ENCODE measurements at regions not wholly inside any gene's neighbourhood (a gene's known extent, or its start where the extent isn't known, plus 50 kb on each side); places are given as distances from the start of the nearest gene placed in this dataset.
A peak's percentile ranks its signal among the peaks of the same experiment; 100 is the strongest.

DNA sequence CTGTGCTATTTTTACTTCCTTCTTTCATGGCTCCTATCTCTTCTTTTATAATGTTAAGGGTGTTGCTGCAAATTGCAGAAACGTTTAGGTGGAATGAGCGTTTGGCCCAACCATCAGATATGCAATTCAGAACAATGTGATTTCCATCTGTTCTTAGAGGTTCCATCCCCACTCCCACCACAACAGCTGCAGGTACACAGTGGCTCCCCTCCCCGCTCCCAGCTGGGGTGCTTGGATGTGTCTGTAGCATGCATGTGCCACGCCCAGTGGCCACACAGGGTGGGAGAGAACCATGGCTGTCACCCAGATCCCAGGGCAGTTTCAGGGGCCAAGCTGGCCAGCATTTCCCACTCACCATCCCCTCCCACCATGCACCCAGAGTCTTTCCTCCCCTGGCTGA lies 62.2 kb downstream of the ACTL7B start:
- no peaks in the 10 kb centered on the region for H3K27me3 ChIP-seq
- intact Hi-C loops (cut with DNase I), result no loop called here
- no peaks in the 10 kb centered on the region for H3K36me3 ChIP-seq (replicated peaks in 1 of 2)
- no peak for TF ChIP-seq POLR2A (IDR thresholded peaks at IDR 0.05)
- TF ChIP-seq, protein P1, sequence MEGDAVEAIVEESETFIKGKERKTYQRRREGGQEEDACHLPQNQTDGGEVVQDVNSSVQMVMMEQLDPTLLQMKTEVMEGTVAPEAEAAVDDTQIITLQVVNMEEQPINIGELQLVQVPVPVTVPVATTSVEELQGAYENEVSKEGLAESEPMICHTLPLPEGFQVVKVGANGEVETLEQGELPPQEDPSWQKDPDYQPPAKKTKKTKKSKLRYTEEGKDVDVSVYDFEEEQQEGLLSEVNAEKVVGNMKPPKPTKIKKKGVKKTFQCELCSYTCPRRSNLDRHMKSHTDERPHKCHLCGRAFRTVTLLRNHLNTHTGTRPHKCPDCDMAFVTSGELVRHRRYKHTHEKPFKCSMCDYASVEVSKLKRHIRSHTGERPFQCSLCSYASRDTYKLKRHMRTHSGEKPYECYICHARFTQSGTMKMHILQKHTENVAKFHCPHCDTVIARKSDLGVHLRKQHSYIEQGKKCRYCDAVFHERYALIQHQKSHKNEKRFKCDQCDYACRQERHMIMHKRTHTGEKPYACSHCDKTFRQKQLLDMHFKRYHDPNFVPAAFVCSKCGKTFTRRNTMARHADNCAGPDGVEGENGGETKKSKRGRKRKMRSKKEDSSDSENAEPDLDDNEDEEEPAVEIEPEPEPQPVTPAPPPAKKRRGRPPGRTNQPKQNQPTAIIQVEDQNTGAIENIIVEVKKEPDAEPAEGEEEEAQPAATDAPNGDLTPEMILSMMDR (IDR thresholded peaks at IDR 0.05), result no peak
- no peak for DNase-seq
- peaks cover 0 to 3% (median 0%) of the 10 kb centered on the region in 3 donors for H3K9me3 ChIP-seq (replicated peaks in 1 of 3)
- 86 to 98% (median 91%) methylated on average over 3 to 4 of the region's 4 CpGs for WGBS, 4 donors
- H3K27ac ChIP-seq, result no peak overlapping the region
- no peak overlapping the region for H3K4me3 ChIP-seq
- no peaks in the 10 kb centered on the region for H3K4me1 ChIP-seq (replicated peaks in 1 of 2)

DNA sequence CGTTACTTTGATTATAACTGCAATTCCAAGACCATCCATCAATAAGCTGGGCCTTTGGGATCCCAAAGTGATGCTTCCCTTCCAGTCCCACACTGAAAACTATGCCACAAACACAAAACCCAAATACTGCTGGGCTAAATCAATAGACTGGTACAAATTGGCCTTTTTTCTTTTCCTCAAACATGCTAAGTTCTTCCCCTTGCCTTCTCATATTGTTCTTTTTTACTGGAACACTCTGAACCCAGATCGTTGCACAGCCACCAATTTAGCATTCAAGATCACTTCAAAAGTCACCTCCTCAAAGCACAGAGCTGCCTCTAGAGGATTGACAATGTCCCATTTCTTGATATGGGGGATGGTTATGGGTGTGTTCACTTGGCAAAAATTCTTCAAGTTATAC lies 66.0 kb downstream of the ACTL7B start:
- Histone ChIP-seq H3K36me3 (replicated peaks in 1 of 2) (no peaks in the 10 kb centered on the region), H3K27ac (no peak overlapping the region), H3K4me1 (replicated peaks in 1 of 2) (peaks cover 0 to 8% of the 10 kb centered on the region in 2 donors), H3K9me3 (replicated peaks in 1 of 3) (peaks cover 0 to 3% (median 0%) of the 10 kb centered on the region in 3 donors), H3K27me3 (no peaks in the 10 kb centered on the region), H3K4me3 (no peak overlapping the region)
- no peak for DNase-seq
- intact Hi-C loops (cut with DNase I), result no loop called here
- TF ChIP-seq, protein P1 (IDR thresholded peaks at IDR 0.05), result no peak
- TF ChIP-seq POLR2A (IDR thresholded peaks at IDR 0.05), result no peak
- WGBS, 4 donors, result 60 to 90% (median 75%) methylated on average over 2 of the region's 2 CpGs

DNA sequence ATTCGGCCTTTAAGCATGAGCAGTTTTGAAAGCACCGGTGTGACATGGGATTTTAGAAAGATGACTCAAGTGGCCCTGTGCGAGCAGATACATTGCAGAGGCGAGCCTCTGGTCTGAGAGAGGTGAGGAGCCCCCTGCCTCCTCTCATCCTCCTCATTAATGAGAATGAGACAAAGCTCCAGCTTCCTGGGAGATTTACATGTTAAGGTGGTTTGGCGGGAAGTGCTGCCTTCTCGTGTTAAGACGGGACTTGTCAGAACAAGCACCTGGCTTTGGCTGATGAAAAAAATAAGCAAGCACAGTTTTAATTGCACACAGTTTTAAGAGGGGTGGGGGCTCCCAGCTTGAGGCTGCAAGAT lies 68.1 kb downstream of the ACTL7B start:
- H3K4me1 ChIP-seq (replicated peaks in 1 of 2), result peaks cover 0 to 8% of the 10 kb centered on the region in 2 donors
- H3K4me3 ChIP-seq, result no peak overlapping the region
- intact Hi-C loops (cut with DNase I), result no loop called here
- no peaks in the 10 kb centered on the region for H3K36me3 ChIP-seq (replicated peaks in 1 of 2)
- WGBS, 4 donors, result 83 to 94% (median 86%) methylated on average over 7 of the region's 7 CpGs
- H3K9me3 ChIP-seq (replicated peaks in 1 of 3), result peaks cover 0 to 1% (median 0%) of the 10 kb centered on the region in 3 donors
- H3K27ac ChIP-seq, result no peak overlapping the region
- no peak for TF ChIP-seq POLR2A (IDR thresholded peaks at IDR 0.05)
- TF ChIP-seq, protein P1 (IDR thresholded peaks at IDR 0.05), result no peak
- no peaks in the 10 kb centered on the region for H3K27me3 ChIP-seq
- DNase-seq, result no peak

DNA sequence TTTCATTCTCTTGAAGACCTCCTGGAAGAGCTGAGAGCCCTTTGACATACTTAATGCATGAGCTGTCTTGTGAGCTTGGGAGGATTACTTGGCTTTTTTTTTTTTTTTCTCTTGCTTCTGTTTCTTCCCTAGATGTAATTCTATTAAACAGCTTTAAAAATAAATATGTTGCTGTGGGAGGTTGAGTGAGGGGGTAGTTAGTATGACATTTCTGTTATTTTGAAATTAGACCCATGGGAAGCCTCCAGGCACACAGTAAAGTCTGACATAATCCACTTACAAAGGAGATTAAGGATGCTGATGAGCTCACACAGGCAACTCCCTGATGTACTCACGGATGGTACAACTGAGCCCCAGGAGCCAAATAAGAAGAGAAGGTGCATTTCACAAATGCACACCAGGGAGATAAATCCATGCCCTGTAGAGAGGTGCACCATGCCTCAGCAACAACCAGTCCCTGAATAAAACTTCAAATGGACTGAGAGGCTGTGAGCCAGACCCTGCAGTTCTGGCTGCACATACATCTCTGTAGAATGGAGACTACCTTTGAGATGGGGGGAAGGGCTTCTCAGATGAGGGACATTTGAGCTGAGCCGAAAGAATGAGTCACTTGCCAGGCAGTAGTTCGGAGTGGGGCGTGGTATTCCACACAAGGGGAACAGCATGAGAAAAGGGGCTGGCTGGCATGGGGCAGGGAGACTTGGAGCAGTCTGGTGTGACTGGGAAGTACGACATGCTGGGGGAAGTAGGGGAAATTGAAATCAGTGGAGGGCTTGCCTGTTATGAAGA lies 68.7 kb downstream of the ACTL7B start:
- WGBS, 4 donors, result 64 to 80% (median 68%) methylated on average over 5 of the region's 5 CpGs
- H3K36me3 ChIP-seq (replicated peaks in 1 of 2), result no peaks in the 10 kb centered on the region
- peaks cover 2% of the 10 kb centered on the region for H3K27me3 ChIP-seq
- no peak overlapping the region for H3K4me3 ChIP-seq
- peak in 2 of 7 donors; percentile 12 to 14 for DNase-seq
- no peak overlapping the region for H3K27ac ChIP-seq
- no peaks in the 10 kb centered on the region for H3K9me3 ChIP-seq (replicated peaks in 1 of 3)
- H3K4me1 ChIP-seq (replicated peaks in 1 of 2), result peaks cover 0 to 8% of the 10 kb centered on the region in 2 donors
- intact Hi-C loops (cut with DNase I), result no loop called here
- TF ChIP-seq POLR2A (IDR thresholded peaks at IDR 0.05), result no peak
- TF ChIP-seq, protein P1 (IDR thresholded peaks at IDR 0.05), result no peak

Data from adrenal gland (tissue), 9 donors.